ENCODE measurements at regions not wholly inside any gene's neighbourhood (a gene's known extent, or its start where the extent isn't known, plus 50 kb on each side); places are given as distances from the start of the nearest gene placed in this dataset.

- TF ChIP-seq POLR2AphosphoS5 (IDR thresholded peaks at IDR 0.05; ENCODE audit: low read depth): no peak
- TF ChIP-seq REST (IDR thresholded peaks at IDR 0.05; ENCODE audit: insufficient replicate concordance, low read depth): no peak
- no peak for TF ChIP-seq CTCF (IDR thresholded peaks at IDR 0.05; ENCODE audit: insufficient read depth, low read length)
- no peak for TF ChIP-seq GABPA (IDR thresholded peaks at IDR 0.05; ENCODE audit: low read depth)
- TF ChIP-seq SPI1 (IDR thresholded peaks at IDR 0.05; ENCODE audit: borderline replicate concordance, low read depth): no peak
- no peak for DNase-seq (ENCODE audit: low read depth in 1 of 2, low spot score in 1 of 2)
- Histone ChIP-seq H3K27me3 (ENCODE audit: insufficient read depth, poor library complexity, severe bottlenecking) (no peaks in the 10 kb centered on the region), H3K27ac (replicated peaks) (no peak overlapping the region), H3K4me3 (replicated peaks; ENCODE audit: insufficient read depth, low read length) (no peak overlapping the region)
Measured at GRCh38 chr1:195085196-195085595, 1523.0 kb downstream of the KCNT2 start.

- TF ChIP-seq SPI1 (IDR thresholded peaks at IDR 0.05; ENCODE audit: borderline replicate concordance, low read depth) (no peak), REST (IDR thresholded peaks at IDR 0.05; ENCODE audit: insufficient replicate concordance, low read depth) (no peak), POLR2AphosphoS5 (IDR thresholded peaks at IDR 0.05; ENCODE audit: low read depth) (no peak), GABPA (IDR thresholded peaks at IDR 0.05; ENCODE audit: low read depth) (no peak), CTCF (IDR thresholded peaks at IDR 0.05; ENCODE audit: insufficient read depth, low read length) (no peak)
- no peak overlapping the region for H3K27ac ChIP-seq (replicated peaks)
- no peak for DNase-seq (ENCODE audit: low read depth in 1 of 2, low spot score in 1 of 2)
- H3K27me3 ChIP-seq (ENCODE audit: insufficient read depth, poor library complexity, severe bottlenecking): no peaks in the 10 kb centered on the region
- no peak overlapping the region for H3K4me3 ChIP-seq (replicated peaks; ENCODE audit: insufficient read depth, low read length)
Measured at GRCh38 chr1:195082183-195082582, 1526.1 kb downstream of the KCNT2 start.

GRCh38 chr1:195076682-195077081 is 1531.6 kb downstream of the KCNT2 start:
- TF ChIP-seq CTCF (IDR thresholded peaks at IDR 0.05; ENCODE audit: insufficient read depth, low read length) (no peak), SPI1 (IDR thresholded peaks at IDR 0.05; ENCODE audit: borderline replicate concordance, low read depth) (no peak), REST (IDR thresholded peaks at IDR 0.05; ENCODE audit: insufficient replicate concordance, low read depth) (no peak), POLR2AphosphoS5 (IDR thresholded peaks at IDR 0.05; ENCODE audit: low read depth) (no peak)
- no peak overlapping the region for H3K4me3 ChIP-seq (replicated peaks; ENCODE audit: insufficient read depth, low read length)
- H3K27ac ChIP-seq (replicated peaks): no peak overlapping the region
- no peaks in the 10 kb centered on the region for H3K27me3 ChIP-seq (ENCODE audit: insufficient read depth, poor library complexity, severe bottlenecking)
- DNase-seq (ENCODE audit: low read depth in 1 of 2, low spot score in 1 of 2): no peak

Data from HL-60 (cell line).